ENCODE measurements at regions not wholly inside any gene's neighbourhood (a gene's known extent, or its start where the extent isn't known, plus 50 kb on each side); places are given as distances from the start of the nearest gene placed in this dataset.
"Not testable (repeated sequence)": the region's sequence is repeated elsewhere in the genome, so short reads cannot be mapped to it uniquely, and the experiment has no call there.

GRCh38 chr1:80365359-80366021, 1359.0 kb upstream of the ADGRL4 start:
- DNase-seq (no peak), ATAC-seq (no peak)
- intact Hi-C loops (cut with DNase I, micrococcal nuclease) = no loop called here

DNA sequence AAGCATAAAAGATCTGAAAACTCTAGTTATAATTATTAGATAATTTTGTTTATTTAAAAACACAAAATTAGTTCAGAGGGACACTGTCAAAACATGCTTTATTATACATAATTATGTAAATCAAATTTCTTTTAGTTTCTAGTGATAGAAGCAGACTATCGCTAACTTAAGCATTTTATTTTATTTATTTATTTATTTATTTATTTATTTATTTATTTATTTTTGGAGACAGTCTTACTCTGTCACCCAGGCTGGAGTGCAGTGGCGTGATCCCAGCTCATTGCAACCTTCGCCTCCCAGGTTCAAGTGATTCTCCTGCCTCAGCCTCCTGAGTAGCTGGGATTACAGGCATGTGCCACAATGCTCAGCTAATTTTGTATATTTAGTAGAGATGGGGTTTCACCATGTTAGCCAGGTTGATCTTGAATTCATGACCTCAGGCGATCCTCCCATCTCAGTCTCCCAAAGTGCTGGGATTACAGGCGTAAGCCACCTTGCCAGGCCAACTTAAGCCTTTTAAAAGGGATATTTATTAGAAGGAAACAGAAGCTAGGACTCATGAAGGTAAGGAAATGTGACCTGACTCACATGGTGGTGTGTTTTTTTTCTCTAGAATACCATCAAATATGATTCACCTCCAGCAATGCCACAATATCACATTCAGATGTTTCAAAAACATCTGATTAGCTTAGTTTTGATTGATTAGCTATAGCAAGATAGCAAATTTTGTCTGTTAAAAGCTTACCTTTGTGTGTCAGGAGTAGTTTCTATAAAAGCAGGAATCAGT, 1357.4 kb upstream of the ADGRL4 start:
- no peak for DNase-seq
- ATAC-seq = no peak
- intact Hi-C loops (cut with DNase I, micrococcal nuclease) = no loop called here

GRCh38 chr1:80359666-80360065, 1353.1 kb upstream of the ADGRL4 start:
- DNase-seq (no peak), ATAC-seq (no peak)
- intact Hi-C loops (cut with DNase I, micrococcal nuclease) = no loop called here

- no peak for ATAC-seq
- intact Hi-C loops (cut with DNase I, micrococcal nuclease) = no loop called here
- DNase-seq = no peak
Observed at GRCh38 chr1:80349218-80349617, 1342.7 kb upstream of the ADGRL4 start.

DNA sequence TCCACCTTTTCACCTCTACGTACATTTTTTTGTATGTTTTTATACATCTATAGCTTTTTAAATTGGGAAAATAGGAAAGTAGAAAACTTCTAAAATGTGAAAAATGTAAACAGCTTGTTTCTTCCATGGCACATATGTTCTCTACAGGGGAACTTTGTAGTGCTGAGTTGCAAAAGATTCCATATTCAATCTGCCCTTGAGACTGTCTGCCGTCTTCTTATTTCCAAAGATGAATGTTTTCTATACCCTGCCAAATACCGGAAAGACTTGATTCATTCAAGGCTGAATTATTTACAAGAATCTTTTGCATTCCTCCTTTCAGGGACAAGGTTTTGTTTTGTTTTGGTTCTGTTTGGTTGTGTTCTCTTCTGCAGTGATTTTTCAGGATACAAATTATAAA, 1334.5 kb upstream of the ADGRL4 start:
- intact Hi-C loops (cut with DNase I, micrococcal nuclease) = no loop called here
- DNase-seq (no peak), ATAC-seq (no peak)

DNA sequence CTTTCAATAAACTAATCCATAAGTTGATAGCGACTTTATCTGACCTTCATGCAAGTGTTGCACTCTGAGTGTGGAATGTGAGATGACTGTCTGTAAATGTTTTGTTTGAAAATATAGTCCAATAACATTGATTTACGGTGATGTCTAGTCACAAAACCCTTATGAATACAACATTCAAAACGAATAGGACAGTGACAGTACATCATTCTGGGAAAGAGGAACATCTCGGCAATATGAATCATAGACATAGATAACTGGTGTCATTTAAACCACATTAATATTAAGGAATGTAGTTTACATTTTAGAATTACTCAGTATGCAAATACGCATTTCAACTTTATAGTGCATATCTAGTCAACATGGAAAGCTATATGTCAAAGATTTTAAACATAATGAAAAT, 1311.6 kb upstream of the ADGRL4 start:
- intact Hi-C loops (cut with DNase I, micrococcal nuclease) = no loop called here
- DNase-seq (no peak), ATAC-seq (no peak)

DNA sequence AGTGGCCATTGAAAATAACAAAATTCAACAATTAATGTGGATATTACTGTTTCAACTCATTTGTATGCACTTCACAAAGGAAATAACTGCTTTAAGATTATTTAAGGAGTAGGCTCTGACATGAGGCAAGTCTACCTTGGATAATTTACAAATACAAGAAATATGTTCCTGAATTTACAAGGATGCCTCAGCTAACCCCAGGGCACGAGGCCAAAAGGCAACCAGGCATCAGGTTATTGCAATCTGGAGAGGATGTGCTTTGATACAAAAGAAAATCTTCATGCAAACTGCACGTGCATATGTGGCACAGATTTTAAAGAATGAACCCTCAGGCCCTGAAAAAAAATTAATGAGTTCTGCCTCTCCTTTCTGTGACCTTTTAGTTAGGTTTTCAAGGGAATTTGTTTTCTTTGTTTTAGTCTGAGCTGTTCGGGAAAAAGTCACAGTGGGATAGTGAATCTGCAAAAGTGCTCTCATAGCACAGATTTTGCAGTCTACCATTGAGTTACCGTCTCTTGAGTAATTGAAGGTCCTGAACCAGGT, 1304.2 kb upstream of the ADGRL4 start:
- ATAC-seq = no peak
- no peak for DNase-seq
- intact Hi-C loops (cut with DNase I, micrococcal nuclease) = no loop called here

DNA sequence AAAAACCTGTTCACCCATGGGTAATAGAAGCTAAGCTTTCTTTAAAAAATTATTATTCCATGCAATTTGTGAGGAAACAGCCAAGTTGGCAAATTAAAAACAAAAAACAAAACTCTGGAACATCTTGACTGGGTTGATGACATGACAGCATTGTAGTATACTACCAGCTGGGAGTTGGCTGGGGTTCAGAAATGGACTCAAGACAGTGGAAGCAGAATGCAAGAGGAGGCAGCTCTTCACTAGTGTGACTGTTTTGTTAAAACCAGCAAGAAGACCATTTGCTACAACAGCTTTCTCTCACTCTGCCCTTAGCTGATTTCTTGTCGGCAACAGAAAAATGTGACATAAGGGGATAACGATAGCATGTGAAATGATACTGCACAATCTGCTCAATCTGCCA, 1298.9 kb upstream of the ADGRL4 start:
- ATAC-seq = no peak
- intact Hi-C loops (cut with DNase I, micrococcal nuclease) = no loop called here
- DNase-seq = no peak

- no peak for ATAC-seq
- intact Hi-C loops (cut with DNase I, micrococcal nuclease) = no loop called here
- DNase-seq = no peak
Observed at GRCh38 chr1:80293818-80294217, 1287.3 kb upstream of the ADGRL4 start.

DNA sequence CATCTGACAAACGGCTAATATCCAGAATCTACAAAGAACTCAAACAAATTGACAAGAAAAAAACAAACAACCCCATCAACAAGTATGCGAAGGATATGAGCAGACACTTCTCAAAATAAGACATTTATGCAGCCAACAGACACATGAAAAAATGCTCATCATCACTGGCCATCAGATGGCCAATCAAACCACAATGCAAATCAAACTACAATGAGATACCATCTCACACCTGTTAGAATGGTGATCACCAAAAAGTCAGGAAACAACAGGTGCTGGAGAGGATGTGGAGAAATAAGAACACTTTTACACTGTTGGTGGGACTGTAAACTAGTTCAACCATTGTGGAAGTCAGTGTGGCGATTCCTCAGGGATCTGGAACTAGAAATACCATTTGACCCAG, 1282.2 kb upstream of the ADGRL4 start:
- ATAC-seq; DNase-seq; intact Hi-C loops (cut with DNase I, micrococcal nuclease): not testable (repeated sequence)

GRCh38 chr1:80282536-80282935, 1276.0 kb upstream of the ADGRL4 start:
- DNase-seq (no peak), ATAC-seq (no peak)
- intact Hi-C loops (cut with DNase I, micrococcal nuclease) = no loop called here

GRCh38 chr1:80278936-80279335, 1272.4 kb upstream of the ADGRL4 start:
- DNase-seq (no peak), ATAC-seq (no peak)
- intact Hi-C loops (cut with DNase I, micrococcal nuclease) = no loop called here

- ATAC-seq = no peak
- intact Hi-C loops (cut with DNase I, micrococcal nuclease) = no loop called here
- no peak for DNase-seq
Observed at GRCh38 chr1:80274256-80274655, 1267.7 kb upstream of the ADGRL4 start.

- intact Hi-C loops (cut with DNase I, micrococcal nuclease) = no loop called here
- no peak for ATAC-seq
- no peak for DNase-seq
Observed at GRCh38 chr1:80272495-80272894, 1266.0 kb upstream of the ADGRL4 start.

DNA sequence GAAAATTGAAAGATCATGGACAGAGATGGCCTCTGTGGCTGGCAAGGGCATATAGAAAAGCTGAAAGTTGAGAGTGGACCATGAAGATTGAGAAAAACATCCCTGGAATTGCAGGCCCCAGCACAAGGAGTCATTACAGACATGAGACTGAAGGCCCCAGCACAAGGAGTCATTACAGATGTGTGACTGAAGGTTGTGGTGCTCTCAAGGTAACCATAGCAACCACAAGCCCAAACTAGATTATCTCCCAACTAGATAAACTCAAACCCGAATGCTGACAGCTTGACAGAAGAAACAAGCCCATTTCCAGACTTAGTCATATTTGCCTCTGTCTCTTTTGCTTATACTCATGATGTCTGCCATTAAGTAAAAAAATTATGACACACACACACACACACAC, 1252.1 kb upstream of the ADGRL4 start:
- intact Hi-C loops (cut with DNase I, micrococcal nuclease) = no loop called here
- ATAC-seq (no peak), DNase-seq (no peak)

DNA sequence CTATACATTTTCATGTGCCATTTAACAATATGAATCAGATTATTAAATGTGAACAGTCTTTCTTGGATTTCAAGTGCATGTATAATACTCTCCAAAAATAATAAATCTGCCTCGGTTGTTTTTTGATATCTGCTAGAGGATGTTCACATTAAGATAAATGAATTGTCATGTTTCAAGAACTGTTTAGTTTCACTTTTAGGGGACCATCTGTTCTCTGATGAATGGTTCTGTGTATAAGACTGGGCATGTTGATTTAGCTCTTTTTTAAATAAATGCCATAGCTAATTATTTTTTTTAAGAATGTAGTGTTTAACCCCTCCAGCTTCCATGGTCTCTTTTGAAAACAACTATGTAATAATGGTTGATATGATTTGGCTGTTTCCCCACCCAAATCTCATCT, 1245.1 kb upstream of the ADGRL4 start:
- ATAC-seq (no peak), DNase-seq (no peak)
- intact Hi-C loops (cut with DNase I, micrococcal nuclease) = no loop called here

GRCh38 chr1:80251171-80251570, 1244.6 kb upstream of the ADGRL4 start:
- intact Hi-C loops (cut with DNase I, micrococcal nuclease) = no loop called here
- DNase-seq (no peak), ATAC-seq (no peak)

- no peak for ATAC-seq
- intact Hi-C loops (cut with DNase I, micrococcal nuclease) = no loop called here
- no peak for DNase-seq
Observed at GRCh38 chr1:80250573-80251168, 1244.1 kb upstream of the ADGRL4 start.

GRCh38 chr1:80249699-80250098, 1243.2 kb upstream of the ADGRL4 start:
- intact Hi-C loops (cut with DNase I, micrococcal nuclease) = no loop called here
- no peak for ATAC-seq
- no peak for DNase-seq

- DNase-seq = no peak
- no peak for ATAC-seq
- intact Hi-C loops (cut with DNase I, micrococcal nuclease) = no loop called here
Observed at GRCh38 chr1:80248886-80249285, 1242.4 kb upstream of the ADGRL4 start.

Data from left colon (tissue), 2 donors.